ENCODE measurements at regions not wholly inside any gene's neighbourhood (a gene's known extent, or its start where the extent isn't known, plus 50 kb on each side); places are given as distances from the start of the nearest gene placed in this dataset.

- no peak for TF ChIP-seq GATA2 (IDR thresholded peaks at IDR 0.05; ENCODE audit: low read depth, low read length)
- TF ChIP-seq GATA3 (IDR thresholded peaks at IDR 0.05; ENCODE audit: low read depth, low read length): no peak
Observed at GRCh38 chr5:9894571-9895301, 264.6 kb upstream of the TAS2R1 start.

All from SH-SY5Y (cell line).